H9 (cell line): ENCODE measurements at regions not wholly inside any gene's neighbourhood (a gene's known extent, or its start where the extent isn't known, plus 50 kb on each side); places are given as distances from the start of the nearest gene placed in this dataset.

ENCODE experiments used
- DNase-seq: peaks from one replicate; pipeline ENCODE4 v3.0.0-alpha.2; 2017
- H2AFZ ChIP-seq: one replicate; pipeline ENCODE4 v1.6.1; 2013; ENCODE audit warnings: mild to moderate bottlenecking, low read length, control low read depth, moderate library complexity
- H2AK5ac ChIP-seq: 2 replicates; pipeline ENCODE4 v1.6.1; 2013; ENCODE audit warnings: low read length, control low read depth, mixed read lengths; ENCODE audit not compliant: insufficient read length
- H2BK120ac ChIP-seq: one replicate; pipeline ENCODE4 v1.6.1; 2013; ENCODE audit warnings: low read depth, mild to moderate bottlenecking, low read length, control low read depth, inconsistent platforms; ENCODE audit not compliant: poor library complexity, severe bottlenecking
- H2BK12ac ChIP-seq: 2 replicates; pipeline ENCODE4 v1.6.1; 2013; ENCODE audit warnings: low read length, control low read depth, mixed read lengths, low read depth; ENCODE audit not compliant: insufficient read length
- H2BK15ac ChIP-seq: 2 replicates; pipeline ENCODE4 v1.6.1; 2013; ENCODE audit warnings: low read depth, low read length, control low read depth
- H2BK20ac ChIP-seq: one replicate; pipeline ENCODE4 v1.6.1; 2013; ENCODE audit warnings: low read depth, mild to moderate bottlenecking, low read length, control low read depth, inconsistent platforms; ENCODE audit not compliant: poor library complexity, severe bottlenecking
- H2BK5ac ChIP-seq: 2 replicates; pipeline ENCODE4 v1.6.1; 2013; ENCODE audit warnings: low read length, control low read depth, mixed read lengths; ENCODE audit not compliant: insufficient read length
- H3K14ac ChIP-seq: 2 replicates; pipeline ENCODE4 v1.6.1; 2013; ENCODE audit warnings: low read length, control low read depth; ENCODE audit not compliant: insufficient read depth
- H3K18ac ChIP-seq: 2 replicates; pipeline ENCODE4 v1.6.1; 2013; ENCODE audit warnings: low read depth, mild to moderate bottlenecking, mixed read lengths, low read length, control low read depth; ENCODE audit not compliant: insufficient read length
- H3K23ac ChIP-seq: 2 replicates; pipeline ENCODE4 v1.6.1; 2013; ENCODE audit warnings: low read length, control low read depth, mixed read lengths, low read depth; ENCODE audit not compliant: insufficient read length
- H3K23me2 ChIP-seq: 2 replicates; pipeline ENCODE4 v1.6.1; 2013; ENCODE audit warnings: low read depth, mild to moderate bottlenecking, mixed read lengths, low read length, control low read depth; ENCODE audit not compliant: insufficient read length, poor library complexity, severe bottlenecking
- H3K27ac ChIP-seq: 2 replicates; pipeline ENCODE4 v1.5.1; 2013; ENCODE audit warnings: low read length, control low read depth, mixed read lengths, low read depth; ENCODE audit not compliant: insufficient read length
- H3K27me3 ChIP-seq: 2 replicates; pipeline ENCODE4 v1.6.1; 2013; ENCODE audit warnings: low read length, control low read depth, inconsistent platforms; ENCODE audit not compliant: insufficient read depth
- H3K4ac ChIP-seq: 2 replicates; pipeline ENCODE4 v1.6.1; 2013; ENCODE audit warnings: low read depth, mild to moderate bottlenecking, control low read depth, inconsistent platforms, low read length, moderate library complexity
- H3K4me1 ChIP-seq: 2 replicates; pipeline ENCODE4 v1.6.1; 2013; ENCODE audit warnings: low read length, control low read depth, inconsistent platforms; ENCODE audit not compliant: insufficient read depth
- H3K4me2 ChIP-seq: 2 replicates; pipeline ENCODE4 v1.6.1; 2013; ENCODE audit warnings: low read length, control low read depth, mixed read lengths; ENCODE audit not compliant: insufficient read length, insufficient read depth
- H3K56ac ChIP-seq: 2 replicates; pipeline ENCODE4 v1.6.1; 2013; ENCODE audit warnings: low read depth, mild to moderate bottlenecking, mixed read lengths, low read length, control low read depth; ENCODE audit not compliant: insufficient read length
- H3K79me1 ChIP-seq: 2 replicates; pipeline ENCODE4 v1.6.1; 2013; ENCODE audit warnings: low read depth, mild to moderate bottlenecking, moderate library complexity, low read length, control low read depth, inconsistent platforms; ENCODE audit not compliant: insufficient read depth, poor library complexity, severe bottlenecking
- H3K79me2 ChIP-seq: 2 replicates; pipeline ENCODE4 v1.6.1; 2013; ENCODE audit warnings: low read length, control low read depth, inconsistent platforms; ENCODE audit not compliant: insufficient read depth
- H3K9ac ChIP-seq: 2 replicates; pipeline ENCODE4 v1.6.1; 2013; ENCODE audit warnings: low read length, control low read depth, mixed read lengths; ENCODE audit not compliant: insufficient read length; ENCODE audit errors: extremely low read depth
- H3K9me3 ChIP-seq: one replicate; pipeline ENCODE4 v1.6.1; 2013; ENCODE audit warnings: low read depth, low read length, inconsistent platforms; ENCODE audit not compliant: control insufficient read depth
- H3T11ph ChIP-seq: one replicate; pipeline ENCODE4 v1.6.1; 2013; ENCODE audit warnings: mild to moderate bottlenecking, low read length, control low read depth, inconsistent platforms
- H4K20me1 ChIP-seq: one replicate; pipeline ENCODE4 v1.6.1; 2013; ENCODE audit not compliant: control insufficient read depth, insufficient read length, insufficient read depth
- H4K5ac ChIP-seq: 2 replicates; pipeline ENCODE4 v1.6.1; 2013; ENCODE audit warnings: low read depth, mild to moderate bottlenecking, mixed read lengths, low read length, control low read depth; ENCODE audit not compliant: insufficient read length
- H4K8ac ChIP-seq: replicated peaks from 2 replicates; pipeline ENCODE4 v1.6.1; 2013; ENCODE audit warnings: low read length, control low read depth, mixed read lengths, low read depth; ENCODE audit not compliant: insufficient read length
- H4K91ac ChIP-seq: 2 replicates; pipeline ENCODE4 v1.6.1; 2013; ENCODE audit warnings: low read depth, mild to moderate bottlenecking, moderate library complexity, mixed read lengths, low read length, control low read depth; ENCODE audit not compliant: insufficient read length
- H3K27ac Mint-ChIP-seq, 3 experiments: 2 replicates in 2 of 3; 3 replicates in 1 of 3; pipeline ENCODE4 v1.8.0; 2020 to 2021; ENCODE audit warnings: mixed read lengths in 3 of 3, mild to moderate bottlenecking in 1 of 3, moderate library complexity in 1 of 3
- H3K27me3 Mint-ChIP-seq: 2 replicates; pipeline ENCODE4 v1.8.0; 2021; ENCODE audit warnings: low read depth, mild to moderate bottlenecking, moderate library complexity, mixed read lengths
- H3K36me3 Mint-ChIP-seq, 3 experiments: 2 replicates in 2 of 3; 3 replicates in 1 of 3; pipeline ENCODE4 v1.8.0; 2020 to 2021; ENCODE audit warnings: low read depth in 3 of 3, mixed read lengths in 3 of 3; ENCODE audit not compliant: insufficient read depth in 1 of 3
- H3K4me1 Mint-ChIP-seq, 2 experiments: 2 replicates each; pipeline ENCODE4 v1.8.0; 2020; ENCODE audit warnings: mixed read lengths in 2 of 2
- H3K4me3 Mint-ChIP-seq, 2 experiments: 2 replicates in 1 of 2; 3 replicates in 1 of 2; pipeline ENCODE4 v1.8.0; 2020 to 2021; ENCODE audit warnings: mild to moderate bottlenecking in 2 of 2, mixed read lengths in 2 of 2, moderate library complexity in 1 of 2
- H3K9me3 Mint-ChIP-seq, 2 experiments: 2 replicates in 1 of 2; 3 replicates in 1 of 2; pipeline ENCODE4 v1.8.0; 2020; ENCODE audit warnings: mild to moderate bottlenecking in 2 of 2, mixed read lengths in 2 of 2, moderate library complexity in 1 of 2
- CTCF ChIP-seq: fragments of 200-600 bp; sonication (generic); conservative IDR thresholded peaks from 3 replicates; pipeline ENCODE4 v1.8.0; 2021; ENCODE audit warnings: antibody characterized with exemption, mild to moderate bottlenecking
- WGBS: extraction: QIAGEN DNeasy Blood & Tissue Kit; methylation state at CpG from one replicate; pipeline ENCODE4 v1.1.7; 2013; ENCODE audit warnings: missing lambda C conversion rate, low lambda C conversion rate, mixed read lengths; ENCODE audit not compliant: insufficient read length; ENCODE audit errors: extremely low coverage; 5-methylcytosine and 5-hydroxymethylcytosine counted together

DNA sequence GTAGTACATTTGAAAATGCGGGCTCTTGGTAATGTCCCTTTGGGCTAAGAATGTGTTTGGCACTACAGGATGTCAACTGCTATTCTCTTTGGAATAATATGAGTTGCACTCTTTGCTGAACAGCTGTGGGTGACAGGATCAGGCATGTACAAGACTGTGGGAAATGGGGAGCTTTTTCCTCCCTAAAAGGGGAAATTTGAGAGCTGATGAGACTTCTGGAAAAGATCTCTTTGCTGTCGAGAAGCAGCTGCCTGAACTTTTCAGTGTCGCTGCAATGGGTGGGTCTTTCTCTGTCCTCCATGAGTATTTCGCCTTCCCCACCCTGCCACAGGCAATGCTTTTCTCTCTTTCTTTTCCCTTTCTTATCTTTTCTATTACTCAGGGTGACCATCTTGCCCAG is 762.2 kb upstream of the GCFC2 start:
- Mint-ChIP-seq H3K9me3 (peaks cover 3 to 8% of the 10 kb centered on the region in 2 experiments; a peak in 2 of 5 replicates), H3K4me1 (peaks cover 5 to 9% of the 10 kb centered on the region in 2 experiments; a peak in 3 of 4 replicates), H3K36me3 (peaks cover 0 to 9% (median 2%) of the 10 kb centered on the region in 3 experiments; a peak in 6 of 7 replicates)

More for the DNA sequence above, 762.2 kb upstream of the GCFC2 start:
- Mint-ChIP-seq H3K27ac (peak overlapping the region in 1 of 3 experiments; percentile 38; a peak in 1 of 7 replicates), H3K4me3 (no peak overlapping the region), H3K27me3 (no peaks in the 10 kb centered on the region)
- WGBS = no CpG with 5 or more reads among the region's 4 CpGs
- Histone ChIP-seq H3K4ac (no peak overlapping the region), H2BK15ac (no peak overlapping the region), H3K9ac (no peak overlapping the region), H3K23me2 (no peaks in the 10 kb centered on the region), H3K27me3 (no peaks in the 10 kb centered on the region), H4K8ac (no peak overlapping the region), H3K14ac (no peak overlapping the region), H2BK5ac (no peak overlapping the region), H3K56ac (no peak overlapping the region), H3K9me3 (no peaks in the 10 kb centered on the region), H3K18ac (no peak overlapping the region), H3K4me1 (no peaks in the 10 kb centered on the region), H3T11ph (no peak overlapping the region), H2BK120ac (no peak overlapping the region), H2BK12ac (no peak overlapping the region), H3K27ac (no peak overlapping the region), H3K79me2 (no peaks in the 10 kb centered on the region), H4K91ac (no peak overlapping the region), H3K23ac (no peak overlapping the region), H4K5ac (no peak overlapping the region), H3K4me2 (no peak overlapping the region), H2BK20ac (no peak overlapping the region), H2AK5ac (no peak overlapping the region), H4K20me1 (no peaks in the 10 kb centered on the region), H3K79me1 (no peaks in the 10 kb centered on the region), H2AFZ (no peak overlapping the region)
- DNase-seq = no peak
- TF ChIP-seq CTCF = no peak
